Fibroblast of upper back skin (primary cell): ENCODE measurements at regions not wholly inside any gene's neighbourhood (a gene's known extent, or its start where the extent isn't known, plus 50 kb on each side); places are given as distances from the start of the nearest gene placed in this dataset.
"Not testable (repeated sequence)": the region's sequence is repeated elsewhere in the genome, so short reads cannot be mapped to it uniquely, and the experiment has no call there.

ENCODE experiments used
- DNase-seq: peaks from one replicate; pipeline ENCODE4 v3.0.0-alpha.2; 2013

GRCh38 chr9:124084087-124084486 lies 72.5 kb downstream of the LHX2 start:
- no peak for DNase-seq

- DNase-seq = no peak
Measured at GRCh38 chr9:124087226-124087625, 75.7 kb downstream of the LHX2 start.

GRCh38 chr9:124088476-124088837 lies 76.9 kb downstream of the LHX2 start:
- DNase-seq = no peak

GRCh38 chr9:124089631-124090488 lies 78.3 kb downstream of the LHX2 start:
- not testable (repeated sequence) for DNase-seq

- DNase-seq = peak; percentile 25
Measured at GRCh38 chr9:124098141-124098905, 86.8 kb downstream of the LHX2 start.

GRCh38 chr9:124099860-124100259 lies 88.3 kb downstream of the LHX2 start:
- no peak for DNase-seq

- DNase-seq = no peak
Measured at GRCh38 chr9:124101215-124101968, 89.8 kb downstream of the LHX2 start.

- no peak for DNase-seq
Measured at GRCh38 chr9:124101969-124102345, 90.4 kb downstream of the LHX2 start.

GRCh38 chr9:124102363-124102762 lies 90.8 kb downstream of the LHX2 start:
- no peak for DNase-seq

- no peak for DNase-seq
Measured at GRCh38 chr9:124105266-124105665, 93.7 kb downstream of the LHX2 start.

- DNase-seq = no peak
Measured at GRCh38 chr9:124108216-124108615, 96.6 kb downstream of the LHX2 start.

- peak; percentile 63 for DNase-seq
Measured at GRCh38 chr9:124110307-124110915, 98.8 kb downstream of the LHX2 start.

GRCh38 chr9:124116683-124117363 lies 105.3 kb downstream of the LHX2 start:
- DNase-seq = no peak

- no peak for DNase-seq
Measured at GRCh38 chr9:124118894-124119293, 107.3 kb downstream of the LHX2 start.

- no peak for DNase-seq
Measured at GRCh38 chr9:124120272-124120671, 108.7 kb downstream of the LHX2 start.

- no peak for DNase-seq
Measured at GRCh38 chr9:124121725-124122124, 110.2 kb downstream of the LHX2 start.

- DNase-seq = no peak
Measured at GRCh38 chr9:124122321-124122720, 110.8 kb downstream of the LHX2 start.

GRCh38 chr9:124122813-124123462 lies 111.4 kb downstream of the LHX2 start:
- DNase-seq = peak; percentile 75

GRCh38 chr9:124123621-124124020 lies 112.1 kb downstream of the LHX2 start:
- DNase-seq = not testable (repeated sequence)

- no peak for DNase-seq
Measured at GRCh38 chr9:124124729-124125650, 113.4 kb downstream of the LHX2 start.

GRCh38 chr9:124125651-124125977 lies 114.0 kb downstream of the LHX2 start:
- DNase-seq = no peak
